GM04504 (cell line): ENCODE measurements at regions not wholly inside any gene's neighbourhood (a gene's known extent, or its start where the extent isn't known, plus 50 kb on each side); places are given as distances from the start of the nearest gene placed in this dataset.

Source experiments
- DNase-seq: peaks from one replicate; pipeline ENCODE4 v3.0.0-alpha.2; 2012; ENCODE audit warnings: low read depth

DNA sequence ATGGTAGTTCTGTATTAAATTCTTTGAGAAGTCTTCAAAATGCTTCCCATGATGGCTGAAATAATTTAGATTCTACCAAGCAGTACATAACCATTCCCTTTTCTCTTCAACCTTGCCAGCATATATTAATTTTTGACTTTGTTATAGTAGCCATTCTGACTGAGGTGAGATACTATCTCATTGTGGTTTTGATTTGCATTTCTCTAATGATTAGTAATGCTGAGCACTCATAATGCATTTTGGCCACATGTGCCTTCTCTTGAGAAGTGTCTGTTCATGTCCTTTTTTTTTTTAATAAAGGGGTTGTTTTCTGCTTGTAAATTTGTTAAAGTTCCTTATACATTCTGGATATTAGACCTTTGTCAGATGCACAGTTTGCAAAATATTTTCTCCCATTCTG lies 173.9 kb downstream of the CALCRL start:
- DNase-seq, result no peak

- no peak for DNase-seq
Observed at GRCh38 chr2:187272255-187272654, 175.8 kb downstream of the CALCRL start.

- DNase-seq, result no peak
Observed at GRCh38 chr2:187271825-187272224, 176.2 kb downstream of the CALCRL start.

DNA sequence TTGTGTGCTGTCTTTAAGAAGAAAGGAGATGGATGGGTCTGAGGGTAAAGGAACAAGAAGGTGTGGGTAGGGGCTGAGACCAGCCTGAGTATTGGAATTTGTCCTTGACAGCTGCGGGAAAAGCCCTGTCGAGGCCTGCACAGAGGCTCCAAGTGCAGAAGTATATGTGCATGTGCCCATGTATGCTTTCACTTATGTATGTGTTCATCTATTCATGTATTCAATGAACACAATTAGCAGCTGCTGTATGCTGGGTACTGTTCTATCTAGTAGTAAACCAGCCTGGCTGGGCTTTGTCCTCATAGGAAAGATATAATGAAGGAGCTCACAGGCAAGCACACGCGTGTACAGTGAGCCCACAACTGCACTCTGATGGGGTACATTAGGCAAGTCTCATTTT lies 181.4 kb downstream of the CALCRL start:
- DNase-seq, result no peak

DNA sequence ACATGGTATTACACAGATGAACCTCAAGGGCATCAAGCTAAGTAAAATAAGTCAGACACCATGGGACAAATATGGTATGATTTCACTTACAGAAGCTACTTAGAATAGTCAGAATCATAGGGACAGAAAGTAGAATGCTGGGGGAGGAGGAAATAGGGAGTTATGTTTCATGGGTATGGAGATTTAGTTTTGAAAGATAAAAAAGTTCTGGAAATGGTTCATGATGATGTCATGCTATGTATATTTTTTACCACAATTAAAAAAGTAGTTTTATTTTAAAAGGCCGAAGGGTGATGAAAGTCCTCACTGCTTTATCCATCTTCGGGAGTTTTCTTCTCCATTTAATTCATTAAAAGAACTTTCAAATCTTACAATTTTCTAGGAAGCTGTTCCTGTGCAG lies 181.9 kb downstream of the CALCRL start:
- no peak for DNase-seq

- DNase-seq, result no peak
Observed at GRCh38 chr2:187264612-187265011, 183.4 kb downstream of the CALCRL start.

- DNase-seq, result no peak
Observed at GRCh38 chr2:187263675-187264560, 184.1 kb downstream of the CALCRL start.

- no peak for DNase-seq
Observed at GRCh38 chr2:187261705-187262104, 186.3 kb downstream of the CALCRL start.

DNA sequence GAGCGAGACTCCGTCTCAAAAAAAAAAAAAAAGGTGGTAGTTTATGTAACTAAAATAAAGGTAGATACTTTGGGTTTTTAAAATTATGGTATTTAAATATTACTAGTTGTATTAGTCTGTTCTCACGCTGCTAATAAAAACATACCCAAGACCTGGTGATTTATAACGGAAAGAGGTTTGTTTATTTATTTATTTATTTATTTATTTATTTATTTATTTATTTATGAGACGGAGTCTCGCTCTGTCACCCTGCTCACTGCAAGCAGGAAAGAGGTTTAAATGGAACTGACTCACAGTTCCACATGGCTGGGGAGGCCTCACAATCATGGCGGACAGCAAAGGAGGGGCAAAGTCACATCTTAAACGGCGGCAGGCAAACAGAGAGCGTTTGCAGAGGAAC lies 196.0 kb downstream of the CALCRL start:
- DNase-seq, result no peak

GRCh38 chr2:187250137-187250536 lies 197.9 kb downstream of the CALCRL start:
- no peak for DNase-seq

GRCh38 chr2:187233811-187234210 lies 214.2 kb downstream of the CALCRL start:
- DNase-seq, result no peak

DNA sequence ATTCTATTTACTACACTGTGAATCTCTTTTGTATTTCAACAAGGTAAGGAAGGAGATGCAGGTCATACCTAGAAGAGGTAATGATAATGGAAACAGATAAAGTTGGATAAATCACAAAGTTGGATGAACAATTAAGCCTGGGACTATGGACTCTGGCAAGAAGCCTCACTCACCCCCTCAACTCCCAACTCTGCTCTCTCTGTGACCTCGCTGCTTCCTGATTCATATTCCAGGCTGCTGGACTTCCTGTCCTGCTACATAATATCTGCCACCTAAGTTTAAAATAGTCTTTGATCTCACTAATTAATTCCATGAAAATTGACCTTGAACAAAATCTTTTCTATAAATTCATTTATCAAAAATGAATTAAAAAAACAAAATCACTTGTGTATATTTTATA lies 215.3 kb downstream of the CALCRL start:
- no peak for DNase-seq

- no peak for DNase-seq
Observed at GRCh38 chr2:187230088-187230487, 218.0 kb downstream of the CALCRL start.

DNA sequence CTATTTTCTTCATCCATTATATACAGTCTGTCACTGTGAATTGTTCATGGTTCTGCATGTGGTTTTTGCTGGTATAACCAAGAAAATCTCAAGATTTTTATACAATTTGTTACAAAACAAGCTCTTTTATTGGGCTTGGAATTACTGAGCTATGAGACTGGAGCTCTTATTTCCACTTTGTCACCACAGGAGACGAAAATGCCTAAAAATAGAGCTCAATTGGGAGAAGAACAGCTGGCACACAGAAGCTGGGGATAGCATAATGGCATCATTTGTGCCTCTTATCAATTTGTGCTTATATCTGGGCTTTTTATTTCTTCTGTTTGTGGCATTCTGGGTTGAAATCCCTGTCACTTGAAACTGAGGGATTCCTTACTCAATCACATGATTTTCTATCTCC lies 219.1 kb downstream of the CALCRL start:
- DNase-seq, result no peak

DNA sequence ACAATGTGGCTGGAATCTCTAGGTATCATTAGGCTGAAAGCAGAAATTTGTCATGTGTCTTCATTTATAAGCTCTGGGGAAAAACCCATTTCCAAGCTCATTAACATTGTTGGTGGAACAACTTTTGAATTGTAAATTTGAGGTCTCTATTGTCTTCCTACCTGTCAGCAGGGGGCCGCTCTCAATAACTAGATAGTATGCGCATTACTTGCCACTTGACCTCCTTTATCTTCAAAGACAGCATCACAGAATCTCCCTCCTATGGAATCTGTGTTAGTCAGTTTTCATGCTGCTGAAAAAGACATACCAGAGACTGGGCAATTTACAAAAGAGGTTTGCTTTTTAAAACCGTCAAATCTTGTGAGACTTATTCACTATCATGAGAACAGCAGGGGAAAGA lies 223.1 kb downstream of the CALCRL start:
- DNase-seq, result no peak

DNA sequence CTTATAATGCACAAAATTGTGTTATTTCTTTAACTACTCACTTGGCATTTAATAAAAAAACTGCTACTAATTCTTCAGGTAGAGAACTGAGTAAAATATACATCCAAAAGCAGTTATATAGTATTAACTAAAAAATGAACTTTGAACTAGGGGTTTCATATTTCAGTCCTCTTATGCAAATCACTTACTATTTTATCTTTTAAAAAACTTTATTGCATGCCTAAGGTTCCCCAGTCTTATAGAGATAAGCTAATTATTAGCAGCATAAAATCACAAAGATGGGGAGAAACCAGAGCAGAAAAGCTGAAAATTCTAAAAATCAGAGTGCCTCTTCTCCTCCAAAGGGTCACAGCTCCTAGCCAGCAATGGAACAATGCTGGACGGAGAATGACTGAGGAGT lies 228.0 kb downstream of the CALCRL start:
- no peak for DNase-seq

GRCh38 chr2:187215532-187216240 lies 232.4 kb downstream of the CALCRL start:
- DNase-seq, result peak; percentile 6

- DNase-seq, result no peak
Observed at GRCh38 chr2:187214306-187214705, 233.7 kb downstream of the CALCRL start.

DNA sequence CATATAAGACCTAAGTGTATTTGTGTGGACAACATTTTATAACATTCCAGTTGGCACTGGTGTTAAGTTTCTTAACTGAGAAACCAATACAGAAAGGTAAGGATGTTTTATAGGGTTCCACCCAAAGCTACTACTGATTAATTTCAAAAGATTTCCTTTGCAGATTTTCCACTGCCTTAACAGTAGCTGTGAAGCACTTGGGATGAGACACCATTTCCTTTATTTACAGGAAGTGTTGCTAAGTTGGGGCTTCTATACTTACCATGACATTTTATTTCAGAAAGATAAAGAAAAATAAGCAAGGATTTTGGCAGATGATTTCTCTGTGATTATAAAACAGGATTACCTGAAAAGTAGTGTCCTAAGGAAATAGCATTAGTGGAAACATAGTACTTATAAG lies 234.3 kb downstream of the CALCRL start:
- DNase-seq, result no peak

GRCh38 chr2:187210726-187211125 lies 237.3 kb downstream of the CALCRL start:
- no peak for DNase-seq

DNA sequence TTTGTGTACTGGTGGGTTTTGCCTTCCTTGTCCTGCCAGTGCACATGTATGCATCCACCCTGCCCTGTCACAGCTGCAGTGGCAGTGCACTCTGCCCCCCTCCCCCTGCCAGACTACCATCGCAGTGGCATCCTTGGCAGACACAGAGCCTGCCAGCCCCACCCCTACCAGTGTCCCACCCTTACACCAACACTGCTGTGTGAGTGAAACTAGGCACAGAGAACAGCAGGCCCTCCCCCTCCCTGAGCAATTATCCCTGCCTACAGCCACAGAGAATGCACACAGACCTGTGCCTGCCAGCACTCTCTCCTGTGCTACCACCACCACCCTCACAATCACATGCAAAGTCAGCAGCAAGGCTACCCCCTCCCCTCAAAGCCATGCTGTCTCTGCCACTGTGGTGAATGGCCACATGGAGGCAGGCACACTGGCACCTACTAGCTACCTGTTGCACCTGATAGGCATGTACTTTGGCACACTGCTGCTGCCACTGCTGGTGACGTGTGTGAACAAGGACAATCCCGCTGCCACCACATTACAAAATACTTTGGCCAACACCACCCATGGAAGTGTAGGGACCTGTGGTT lies 239.8 kb downstream of the CALCRL start:
- DNase-seq, result no peak

- no peak for DNase-seq
Observed at GRCh38 chr2:187207126-187207525, 240.9 kb downstream of the CALCRL start.

DNA sequence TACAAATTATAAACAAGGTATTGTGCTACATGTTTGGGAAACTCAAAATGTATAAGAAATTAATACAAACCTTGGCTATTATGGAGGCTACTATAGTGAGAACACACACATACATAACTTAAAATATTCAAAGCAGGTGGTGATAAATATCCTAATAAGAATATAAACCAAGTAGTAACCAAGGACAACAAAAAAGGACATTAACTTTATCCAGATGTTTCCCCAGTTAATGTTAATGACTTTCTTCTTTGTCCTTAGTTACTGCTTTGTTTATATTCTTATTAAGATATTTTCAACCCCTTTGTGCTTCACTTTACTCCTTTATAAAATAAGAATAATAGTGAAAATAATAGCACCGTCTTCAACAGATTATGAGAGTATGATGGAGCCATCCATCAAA lies 241.6 kb downstream of the CALCRL start:
- no peak for DNase-seq
